Peyer's patch (tissue), 4 donors: ENCODE measurements at regions not wholly inside any gene's neighbourhood (a gene's known extent, or its start where the extent isn't known, plus 50 kb on each side); places are given as distances from the start of the nearest gene placed in this dataset.
"Not testable (repeated sequence)": the region's sequence is repeated elsewhere in the genome, so short reads cannot be mapped to it uniquely, and the experiment has no call there.

ENCODE experiments used
- DNase-seq, 3 donors: peaks; one replicate each; pipeline ENCODE4 v3.0.0-alpha.2; 2017 to 2019
- H3K27ac ChIP-seq, 4 donors: fragments of 200-600 bp; sonication (generic); one replicate each; pipeline ENCODE4 v1.5.1; 2016 to 2019
- H3K27me3 ChIP-seq, 2 donors: fragments of 200-600 bp; sonication (generic); one replicate each; pipeline ENCODE4 v1.5.1; 2019
- H3K36me3 ChIP-seq, 3 donors: fragments of 200-600 bp; sonication (generic); one replicate each; pipeline ENCODE4 v1.5.1; 2016 to 2019
- H3K4me1 ChIP-seq, 4 donors: fragments of 200-600 bp; sonication (generic); one replicate each; pipeline ENCODE4 v1.5.1; 2016 to 2019
- H3K4me3 ChIP-seq, 4 donors: fragments of 200-600 bp; sonication (generic); 1 replicate in 3 of 4; 2 replicates in 1 of 4; pipeline ENCODE4 v1.5.1; 2016 to 2019; ENCODE audit warnings: mild to moderate bottlenecking in 1 of 4
- H3K9me3 ChIP-seq, 4 donors: fragments of 200-600 bp; sonication (generic); one replicate each; pipeline ENCODE4 v1.5.1; 2016 to 2019; ENCODE audit warnings: mild to moderate bottlenecking in 1 of 4
- CTCF ChIP-seq, 6 experiments: fragments of 450-650 bp in 4 of 6; fragments of 200-600 bp in 2 of 6; sonication (generic) in 1 of 6; IDR thresholded peaks; one replicate each; pipeline ENCODE4 v1.5.1; 2017 to 2019; ENCODE audit warnings: antibody characterized with exemption in 6 of 6, mild to moderate bottlenecking in 3 of 6, moderate library complexity in 1 of 6
- POLR2A ChIP-seq, 2 donors: fragments of 450-650 bp; IDR thresholded peaks; one replicate each; pipeline ENCODE4 v1.5.1; 2017; ENCODE audit warnings: antibody characterized with exemption in 2 of 2, mild to moderate bottlenecking in 2 of 2, moderate library complexity in 2 of 2

GRCh38 chr3:181189556-181189955 lies 200.0 kb upstream of the DNAJC19 start:
- H3K27ac ChIP-seq: no peak overlapping the region
- DNase-seq: no peak
- no peaks in the 10 kb centered on the region for H3K9me3 ChIP-seq
- H3K4me3 ChIP-seq: no peak overlapping the region
- TF ChIP-seq CTCF (IDR thresholded peaks at IDR 0.05) (no peak), POLR2A (IDR thresholded peaks at IDR 0.05) (no peak)
- H3K36me3 ChIP-seq: no peaks in the 10 kb centered on the region
- H3K4me1 ChIP-seq: no peaks in the 10 kb centered on the region
- H3K27me3 ChIP-seq: no peaks in the 10 kb centered on the region

GRCh38 chr3:181183764-181184163 lies 194.2 kb upstream of the DNAJC19 start:
- TF ChIP-seq POLR2A (IDR thresholded peaks at IDR 0.05) (no peak), CTCF (IDR thresholded peaks at IDR 0.05) (no peak)
- no peaks in the 10 kb centered on the region for H3K9me3 ChIP-seq
- no peaks in the 10 kb centered on the region for H3K36me3 ChIP-seq
- DNase-seq: no peak
- no peaks in the 10 kb centered on the region for H3K4me1 ChIP-seq
- H3K27me3 ChIP-seq: no peaks in the 10 kb centered on the region
- no peak overlapping the region for H3K27ac ChIP-seq
- H3K4me3 ChIP-seq: no peak overlapping the region

- not testable (repeated sequence) for H3K4me1 ChIP-seq, H3K27me3 ChIP-seq, H3K9me3 ChIP-seq, H3K27ac ChIP-seq, H3K4me3 ChIP-seq, DNase-seq, H3K36me3 ChIP-seq
Measured at GRCh38 chr3:181183057-181183456, 193.5 kb upstream of the DNAJC19 start.

GRCh38 chr3:181178991-181179390 lies 189.5 kb upstream of the DNAJC19 start:
- no peak overlapping the region for H3K27ac ChIP-seq
- no peaks in the 10 kb centered on the region for H3K36me3 ChIP-seq
- no peaks in the 10 kb centered on the region for H3K4me1 ChIP-seq
- no peak for DNase-seq
- no peak for TF ChIP-seq CTCF (IDR thresholded peaks at IDR 0.05)
- TF ChIP-seq POLR2A (IDR thresholded peaks at IDR 0.05): no peak
- H3K4me3 ChIP-seq: no peak overlapping the region
- H3K27me3 ChIP-seq: no peaks in the 10 kb centered on the region
- no peaks in the 10 kb centered on the region for H3K9me3 ChIP-seq

GRCh38 chr3:181176601-181177000 lies 187.1 kb upstream of the DNAJC19 start:
- DNase-seq: peak; percentile 17 to 56 (median 51)
- H3K27me3 ChIP-seq: no peaks in the 10 kb centered on the region
- no peaks in the 10 kb centered on the region for H3K36me3 ChIP-seq
- no peaks in the 10 kb centered on the region for H3K9me3 ChIP-seq
- H3K27ac ChIP-seq: no peak overlapping the region
- TF ChIP-seq CTCF (IDR thresholded peaks at IDR 0.05) (peak in 3 of 6 experiments; percentile 38 to 48 (median 44)), POLR2A (IDR thresholded peaks at IDR 0.05) (no peak)
- no peaks in the 10 kb centered on the region for H3K4me1 ChIP-seq
- no peak overlapping the region for H3K4me3 ChIP-seq

GRCh38 chr3:181174676-181175233 lies 185.2 kb upstream of the DNAJC19 start:
- no peak for DNase-seq
- no peaks in the 10 kb centered on the region for H3K4me1 ChIP-seq
- H3K9me3 ChIP-seq: no peaks in the 10 kb centered on the region
- no peaks in the 10 kb centered on the region for H3K27me3 ChIP-seq
- H3K4me3 ChIP-seq: no peak overlapping the region
- TF ChIP-seq CTCF (IDR thresholded peaks at IDR 0.05): no peak
- TF ChIP-seq POLR2A (IDR thresholded peaks at IDR 0.05): no peak
- H3K36me3 ChIP-seq: no peaks in the 10 kb centered on the region
- no peak overlapping the region for H3K27ac ChIP-seq
